Mammary epithelial cell (primary cell): ENCODE measurements at regions not wholly inside any gene's neighbourhood (a gene's known extent, or its start where the extent isn't known, plus 50 kb on each side); places are given as distances from the start of the nearest gene placed in this dataset.

Experiments
- CTCF ChIP-seq, 2 donors: IDR thresholded peaks in 1 of 2; conservative IDR thresholded peaks in 1 of 2; 2 replicates each; pipeline ENCODE4 v1.5.1; 2011 to 2012; ENCODE audit warnings: inconsistent platforms in 2 of 2, low read length in 2 of 2, mild to moderate bottlenecking in 2 of 2, control low read depth in 1 of 2, low read depth in 1 of 2; ENCODE audit not compliant: insufficient read depth in 1 of 2; ENCODE audit errors: extremely low read depth in 1 of 2
- EZH2 ChIP-seq: IDR thresholded peaks from 2 replicates; pipeline ENCODE4 v1.6.1; 2012; ENCODE audit warnings: low read length, inconsistent platforms, borderline replicate concordance

GRCh38 chr11:130649801-130650200 lies 201.4 kb downstream of the ADAMTS15 start:
- TF ChIP-seq CTCF (conservative IDR thresholded peaks at IDR 0.05 in 1 of 2, IDR thresholded peaks at IDR 0.05 in 1 of 2; ENCODE audit: extremely low read depth in 1 of 2, insufficient read depth in 1 of 2, low read depth in 1 of 2, low read length in 2 of 2) (no peak), EZH2 (no peak)
